Ovary (tissue), 3 donors: ENCODE measurements at regions not wholly inside any gene's neighbourhood (a gene's known extent, or its start where the extent isn't known, plus 50 kb on each side); places are given as distances from the start of the nearest gene placed in this dataset.

Source experiments
- CTCF ChIP-seq, 3 donors: fragments of 450-650 bp in 2 of 3; fragments of 200-600 bp in 1 of 3; IDR thresholded peaks; one replicate each; pipeline versions ENCODE4 v1.5.1 to v1.8.0; 2016 to 2022; ENCODE audit warnings: antibody characterized with exemption in 3 of 3, mild to moderate bottlenecking in 1 of 3
- EP300 ChIP-seq: sonication (generic); formaldehyde crosslinking; IDR thresholded peaks from one replicate; pipeline ENCODE4 v1.6.1; 2017; ENCODE audit warnings: antibody characterized with exemption
- POLR2A ChIP-seq: fragments of 450-650 bp; IDR thresholded peaks from one replicate; pipeline ENCODE4 v1.6.1; 2017; ENCODE audit warnings: antibody characterized with exemption, mild to moderate bottlenecking, moderate library complexity
- donor health status: DM: no; HTN: no; CAD: no.

GRCh38 chr7:112907658-112908057 is 117.5 kb upstream of the TMEM168 start:
- TF ChIP-seq CTCF (IDR thresholded peaks at IDR 0.05) (no peak), POLR2A (no peak), EP300 (no peak)
